Peyer's patch (tissue), 4 donors: ENCODE measurements at regions not wholly inside any gene's neighbourhood (a gene's known extent, or its start where the extent isn't known, plus 50 kb on each side); places are given as distances from the start of the nearest gene placed in this dataset.

Experiments
- CTCF ChIP-seq, 6 experiments: fragments of 450-650 bp in 4 of 6; fragments of 200-600 bp in 2 of 6; sonication (generic) in 1 of 6; IDR thresholded peaks; one replicate each; pipeline ENCODE4 v1.5.1; 2017 to 2019; ENCODE audit warnings: antibody characterized with exemption in 6 of 6, mild to moderate bottlenecking in 3 of 6, moderate library complexity in 1 of 6
- POLR2A ChIP-seq, 2 donors: fragments of 450-650 bp; IDR thresholded peaks; one replicate each; pipeline ENCODE4 v1.5.1; 2017; ENCODE audit warnings: antibody characterized with exemption in 2 of 2, mild to moderate bottlenecking in 2 of 2, moderate library complexity in 2 of 2

- TF ChIP-seq POLR2A (IDR thresholded peaks at IDR 0.05) = no peak
- TF ChIP-seq CTCF (IDR thresholded peaks at IDR 0.05) = no peak
These were observed 246.2 kb upstream of the PLET1 start for GRCh38 chr11:112506852-112507251.
